NCI-H82 (cell line): ENCODE measurements at regions not wholly inside any gene's neighbourhood (a gene's known extent, or its start where the extent isn't known, plus 50 kb on each side); places are given as distances from the start of the nearest gene placed in this dataset.
A peak's percentile ranks its signal among the peaks of the same experiment; 100 is the strongest.
"Not testable (repeated sequence)": the region's sequence is repeated elsewhere in the genome, so short reads cannot be mapped to it uniquely, and the experiment has no call there.

ENCODE experiments used
- DNase-seq: peaks from one replicate; lab custom pipeline; 2025; lab: John Stamatoyannopoulos, UW

GRCh38 chr12:8282181-8282580 lies 54.8 kb upstream of the FAM90A1 start:
- DNase-seq, result not testable (repeated sequence)

- not testable (repeated sequence) for DNase-seq
These were observed 58.3 kb upstream of the FAM90A1 start for GRCh38 chr12:8285681-8286080.

GRCh38 chr12:8291764-8292163 lies 64.3 kb upstream of the FAM90A1 start:
- not testable (repeated sequence) for DNase-seq

DNA sequence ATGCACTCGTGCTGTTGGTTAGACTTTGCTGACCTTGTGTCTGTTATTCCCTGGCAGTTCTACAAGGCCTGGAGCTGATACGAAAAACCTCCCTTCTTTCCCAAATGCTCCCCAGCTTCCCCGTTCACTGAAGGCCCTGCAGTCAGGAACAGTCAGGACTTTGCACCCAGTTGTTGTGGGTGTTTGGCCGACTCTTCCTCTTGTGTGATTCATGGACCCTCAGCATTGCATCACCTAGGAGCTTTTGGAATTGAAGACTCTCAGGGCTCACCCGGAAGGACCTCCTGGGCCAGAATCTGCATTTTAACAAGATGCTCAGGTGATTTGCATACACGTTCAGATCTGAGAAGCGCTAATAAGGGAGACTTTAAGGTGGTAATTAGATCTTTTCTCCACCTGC lies 67.2 kb upstream of the FAM90A1 start:
- DNase-seq, result not testable (repeated sequence)

DNA sequence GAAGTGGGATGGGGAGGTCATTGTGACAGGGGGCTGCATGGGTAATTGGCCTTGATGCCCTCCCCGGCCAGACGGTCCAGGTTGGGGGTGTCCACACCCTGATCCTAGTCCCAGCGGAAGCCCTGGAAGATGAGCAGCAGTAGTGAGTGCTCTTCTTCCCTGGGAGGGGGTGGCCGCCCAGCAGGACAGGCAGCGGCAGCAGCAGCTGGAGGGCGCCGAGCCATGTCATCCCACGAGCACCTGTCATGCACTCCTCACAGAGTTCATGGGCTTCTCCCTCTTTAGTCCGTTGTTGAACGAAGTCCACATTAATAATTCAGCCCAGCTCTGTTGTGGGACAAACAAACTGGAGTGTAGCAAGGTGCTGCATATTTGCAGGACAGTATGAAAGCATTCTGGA lies 81.2 kb upstream of the FAM90A1 start:
- not testable (repeated sequence) for DNase-seq

DNA sequence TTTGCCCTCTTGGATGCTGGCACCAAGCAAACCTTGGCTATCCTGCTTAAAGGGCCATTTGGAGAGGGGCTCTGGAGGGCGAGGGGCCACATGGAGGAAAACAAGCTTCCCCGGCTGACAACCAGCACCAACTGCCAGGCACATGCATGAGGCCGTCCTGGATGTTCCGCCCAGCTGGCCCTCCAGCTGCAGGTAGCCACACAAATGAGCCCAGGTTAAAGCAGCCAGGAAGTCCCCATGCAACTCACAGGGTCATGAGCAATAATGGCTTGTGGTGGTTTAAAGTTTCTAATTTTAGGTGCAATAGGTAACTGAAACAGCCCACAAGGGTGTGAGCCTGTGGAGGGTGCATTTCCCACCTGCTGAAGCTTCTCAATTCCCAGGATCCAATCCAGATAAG lies 88.6 kb upstream of the FAM90A1 start:
- not testable (repeated sequence) for DNase-seq

DNA sequence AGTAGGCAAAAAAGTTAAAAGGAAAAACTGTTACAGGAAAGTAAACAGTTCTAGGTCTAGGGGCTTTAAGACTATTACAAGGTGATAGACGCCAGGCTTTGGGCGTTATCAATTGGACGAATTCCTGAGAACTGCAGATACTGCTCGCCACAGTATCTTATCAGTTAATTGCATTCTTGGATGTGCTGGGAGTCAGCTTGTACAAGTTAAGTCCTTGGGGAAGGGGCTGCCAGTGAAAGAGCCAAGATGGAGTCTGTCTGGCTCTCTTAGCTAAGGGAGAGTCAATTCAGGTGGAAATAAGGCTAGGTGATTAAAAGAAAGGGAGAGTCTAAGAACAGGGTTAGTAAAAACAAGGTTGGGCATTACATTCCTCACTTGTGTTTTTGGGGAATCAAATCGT lies 90.3 kb upstream of the FAM90A1 start:
- not testable (repeated sequence) for DNase-seq

GRCh38 chr12:8320251-8320730 lies 92.9 kb upstream of the FAM90A1 start:
- DNase-seq, result peak; percentile 4

- DNase-seq, result not testable (repeated sequence)
These were observed 93.5 kb upstream of the FAM90A1 start for GRCh38 chr12:8320791-8321370.

DNA sequence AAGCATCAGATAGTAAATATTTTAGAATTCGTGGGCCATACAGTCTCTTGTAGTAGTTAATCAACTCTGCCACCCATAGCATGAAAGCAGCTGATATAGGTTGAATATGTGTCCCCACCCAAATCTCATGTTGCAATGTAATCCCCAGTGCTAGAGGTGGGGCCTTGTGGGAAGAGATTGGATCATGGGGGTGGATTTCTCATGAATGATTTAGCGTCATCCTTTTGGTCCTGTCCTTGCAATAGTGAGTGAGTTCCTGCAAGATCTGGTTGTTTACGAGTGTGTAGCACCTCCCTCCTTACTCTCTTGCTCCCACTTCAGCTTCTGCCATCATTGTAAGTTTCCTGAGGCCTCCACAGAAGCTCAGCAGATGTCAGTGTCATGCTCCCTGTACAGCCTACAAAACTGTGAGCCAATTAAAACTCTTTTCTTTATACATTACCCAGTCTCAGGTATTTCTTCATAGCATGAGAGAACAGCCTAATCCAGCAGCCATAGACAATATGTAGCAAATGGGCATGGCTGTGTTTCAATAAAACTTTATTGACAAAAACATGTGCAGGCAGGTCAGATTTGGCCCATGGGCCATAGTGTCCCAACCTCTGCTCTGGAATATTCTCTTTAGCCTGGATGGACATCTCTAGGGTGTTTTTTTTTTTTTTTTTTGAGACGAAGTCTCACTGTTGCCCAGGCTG lies 97.9 kb upstream of the FAM90A1 start:
- not testable (repeated sequence) for DNase-seq

DNA sequence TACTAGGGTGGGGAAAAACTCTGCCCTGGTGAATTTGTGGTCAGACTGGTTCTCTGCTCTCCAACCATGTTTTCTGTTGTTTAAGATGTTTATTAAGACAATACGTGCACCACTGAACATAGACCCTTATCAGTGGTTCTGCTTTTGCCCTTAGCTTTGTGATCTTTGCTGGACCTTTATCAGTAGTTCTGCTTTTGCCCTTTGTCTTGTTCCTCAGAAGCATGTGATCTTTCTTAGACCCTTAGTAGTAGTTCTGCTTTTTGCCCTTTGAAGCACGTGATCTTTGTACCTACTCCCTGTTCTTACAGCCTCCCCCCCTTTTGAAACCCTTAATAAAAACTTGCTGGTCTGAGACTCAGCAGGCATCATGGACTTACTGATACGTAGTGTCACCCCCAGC lies 101.4 kb upstream of the FAM90A1 start:
- DNase-seq, result not testable (repeated sequence)

DNA sequence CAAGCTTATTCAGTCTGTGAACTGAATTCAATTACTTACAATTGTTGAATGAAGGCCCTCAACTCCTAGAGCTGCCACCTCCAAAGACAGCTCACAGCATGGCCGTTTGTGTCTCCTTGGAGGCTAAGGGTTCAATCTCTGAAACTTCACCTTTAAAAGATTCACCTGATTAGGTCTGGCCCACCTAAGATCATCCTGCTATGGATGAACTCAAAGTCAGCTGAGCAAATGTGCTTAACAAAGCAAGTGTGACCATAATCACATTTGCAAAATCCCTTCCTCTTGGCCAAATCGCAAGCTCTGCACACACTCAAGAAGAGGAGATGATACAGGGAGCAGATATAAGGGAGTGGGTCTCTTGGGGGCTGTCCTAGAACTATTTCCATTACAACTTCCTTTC lies 105.0 kb upstream of the FAM90A1 start:
- not testable (repeated sequence) for DNase-seq

DNA sequence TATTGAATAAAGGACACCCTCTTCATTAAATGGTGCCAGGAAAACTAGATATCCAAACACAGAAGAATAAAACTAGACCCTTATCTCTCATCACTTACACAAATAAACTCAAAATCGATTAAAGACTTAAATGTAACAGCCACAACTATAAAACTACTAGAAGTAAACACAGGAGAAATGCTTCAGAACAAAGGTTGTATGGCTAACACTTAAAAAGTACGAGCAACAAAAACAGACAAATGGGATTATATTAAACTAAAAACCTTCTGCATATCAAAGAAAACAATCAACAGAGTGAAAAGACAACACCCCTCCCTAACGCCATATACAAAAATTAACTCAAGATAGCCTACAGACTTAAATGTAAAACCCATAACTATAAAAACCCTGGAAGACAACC lies 104.7 kb upstream of the CLEC6A start:
- not testable (repeated sequence) for DNase-seq

GRCh38 chr12:8354741-8355140 lies 101.0 kb upstream of the CLEC6A start:
- not testable (repeated sequence) for DNase-seq

DNA sequence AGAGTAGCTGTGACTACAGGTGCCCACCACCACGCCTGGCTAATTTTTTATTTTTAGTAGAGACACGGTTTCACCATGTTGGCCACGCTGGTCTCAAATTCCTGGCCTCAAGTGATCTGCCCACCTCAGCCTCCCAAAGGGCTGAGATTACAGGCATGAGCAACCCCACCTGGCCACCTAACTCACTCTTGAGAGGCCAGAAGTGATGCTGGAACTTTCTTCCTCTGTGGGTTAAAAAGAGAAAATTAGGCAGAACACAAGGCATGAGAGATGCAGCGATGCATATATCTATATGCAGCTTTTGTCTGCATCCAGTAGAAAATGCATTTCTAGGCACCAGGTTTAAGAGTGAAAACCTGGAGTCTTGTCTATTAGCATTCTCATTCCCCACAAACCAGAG lies 100.2 kb upstream of the CLEC6A start:
- DNase-seq, result not testable (repeated sequence)

DNA sequence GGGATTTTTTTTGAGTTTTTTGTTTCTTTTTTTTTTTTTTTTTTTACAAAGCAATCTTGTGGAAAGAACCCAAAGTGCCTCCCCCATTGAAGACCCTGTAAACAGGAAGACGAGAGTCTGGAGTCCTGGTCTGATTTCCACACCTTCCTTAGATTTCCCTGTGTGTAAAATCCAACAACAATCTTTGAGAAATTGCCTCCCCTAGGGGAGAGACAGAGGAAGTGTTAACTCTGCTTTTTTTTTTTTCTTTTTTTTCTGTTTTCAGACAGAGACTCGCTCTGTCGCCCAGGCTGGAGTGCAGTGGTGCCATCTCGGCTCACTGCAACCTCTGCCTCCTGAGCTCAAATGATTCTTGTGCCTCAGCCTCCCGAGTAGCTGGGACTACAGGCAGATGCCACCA lies 82.0 kb upstream of the CLEC6A start:
- DNase-seq, result peak; percentile 19

DNA sequence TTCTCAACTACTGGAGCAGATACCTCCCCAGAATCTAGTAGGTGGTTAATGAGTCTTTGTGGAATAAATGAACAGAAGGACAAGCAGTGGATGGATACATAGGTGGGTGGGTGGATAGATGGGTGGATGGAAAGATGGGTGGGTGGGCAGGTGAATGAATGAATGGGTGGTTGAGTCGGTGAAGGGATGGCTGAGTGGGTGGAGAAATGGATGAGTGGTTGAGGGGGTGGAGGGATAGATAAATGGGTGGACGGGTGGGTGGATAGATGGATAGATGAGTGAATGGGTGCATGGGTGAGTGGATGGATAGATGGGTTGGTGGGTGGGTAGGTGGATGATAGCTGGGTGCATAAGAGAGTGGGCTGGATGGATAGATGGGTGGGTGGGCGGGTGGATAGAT lies 80.6 kb upstream of the CLEC6A start:
- not testable (repeated sequence) for DNase-seq

GRCh38 chr12:8377756-8378155 lies 78.0 kb upstream of the CLEC6A start:
- not testable (repeated sequence) for DNase-seq

GRCh38 chr12:8382556-8382955 lies 73.2 kb upstream of the CLEC6A start:
- DNase-seq, result not testable (repeated sequence)

DNA sequence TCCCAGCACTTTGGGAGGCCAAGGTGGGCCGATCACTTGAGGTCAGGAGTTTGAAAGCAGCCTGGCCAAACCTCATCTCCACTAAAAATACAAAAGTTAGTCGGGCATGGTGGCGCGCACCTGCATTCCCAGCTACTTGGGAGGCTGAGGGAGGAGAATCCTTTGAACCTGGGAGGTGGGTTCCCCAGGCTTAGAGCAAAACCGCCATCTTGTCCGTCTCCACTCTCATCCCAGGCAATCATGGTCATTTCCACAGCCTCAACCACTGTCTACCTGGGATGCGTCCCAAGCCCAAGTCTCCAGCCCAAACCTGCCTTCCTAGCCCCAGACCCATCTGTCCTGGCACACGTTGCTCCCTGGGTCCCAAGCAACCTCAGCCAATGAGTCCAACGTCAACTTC lies 71.1 kb upstream of the CLEC6A start:
- not testable (repeated sequence) for DNase-seq

DNA sequence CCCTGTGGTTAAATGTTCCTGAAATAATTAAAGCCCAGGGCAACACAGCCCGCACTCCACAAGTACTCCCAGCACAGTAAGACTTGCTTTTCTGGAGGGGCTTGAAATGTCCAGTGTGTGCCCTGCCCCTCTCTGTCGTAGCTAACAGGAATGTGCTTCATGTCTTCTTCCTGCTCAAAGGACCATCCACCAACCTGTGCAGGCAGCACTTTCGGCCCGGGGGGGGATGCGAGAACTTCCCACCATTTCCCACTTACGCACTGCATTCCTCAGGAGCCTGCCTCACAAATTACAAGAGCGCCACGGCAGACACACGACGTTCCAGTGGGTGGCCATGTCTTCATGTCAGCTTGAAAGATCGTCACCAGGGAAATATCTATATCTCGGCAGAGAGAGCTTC lies 70.3 kb upstream of the CLEC6A start:
- not testable (repeated sequence) for DNase-seq

GRCh38 chr12:8386661-8387060 lies 69.1 kb upstream of the CLEC6A start:
- DNase-seq, result not testable (repeated sequence)

DNA sequence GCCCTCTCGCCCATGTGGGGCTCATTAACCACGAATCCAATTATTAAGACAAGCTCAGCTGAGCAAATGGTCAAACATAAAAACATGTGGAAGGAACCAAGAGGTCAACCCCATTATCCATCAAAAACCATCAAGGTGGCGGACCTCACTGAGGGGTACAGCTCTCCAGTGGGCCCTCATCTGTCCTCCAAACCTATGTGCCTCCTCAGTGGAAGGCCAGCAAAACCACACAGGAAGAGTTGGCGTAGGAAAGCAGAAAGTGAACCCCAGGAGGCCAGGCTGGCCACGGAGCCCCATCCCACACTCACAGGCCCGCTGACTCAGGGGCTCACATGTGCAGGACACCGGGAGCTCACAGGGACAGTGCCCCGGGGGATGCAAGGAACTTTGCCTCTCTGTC lies 66.5 kb upstream of the CLEC6A start:
- DNase-seq, result not testable (repeated sequence)
